Erythroblast (primary cell): ENCODE measurements at regions not wholly inside any gene's neighbourhood (a gene's known extent, or its start where the extent isn't known, plus 50 kb on each side); places are given as distances from the start of the nearest gene placed in this dataset.

ENCODE experiments used
- DNase-seq, 2 experiments: peaks; one replicate each; lab custom pipeline; 2025; lab: John Stamatoyannopoulos, UW
- GATA1 ChIP-seq: IDR thresholded peaks from 2 replicates; pipeline ENCODE4 v1.6.1; 2011; ENCODE audit warnings: low read depth, mild to moderate bottlenecking, control low read depth, low read length, moderate library complexity
- POLR2A ChIP-seq: IDR thresholded peaks from 2 replicates; pipeline ENCODE4 v1.6.1; 2011; ENCODE audit warnings: mild to moderate bottlenecking, low read length

- no peak for DNase-seq
- TF ChIP-seq POLR2A = no peak
Observed at GRCh38 chr7:52684388-52684787, 351.0 kb upstream of the POM121L12 start.

GRCh38 chr7:52682993-52683392, 352.4 kb upstream of the POM121L12 start:
- DNase-seq = no peak

DNA sequence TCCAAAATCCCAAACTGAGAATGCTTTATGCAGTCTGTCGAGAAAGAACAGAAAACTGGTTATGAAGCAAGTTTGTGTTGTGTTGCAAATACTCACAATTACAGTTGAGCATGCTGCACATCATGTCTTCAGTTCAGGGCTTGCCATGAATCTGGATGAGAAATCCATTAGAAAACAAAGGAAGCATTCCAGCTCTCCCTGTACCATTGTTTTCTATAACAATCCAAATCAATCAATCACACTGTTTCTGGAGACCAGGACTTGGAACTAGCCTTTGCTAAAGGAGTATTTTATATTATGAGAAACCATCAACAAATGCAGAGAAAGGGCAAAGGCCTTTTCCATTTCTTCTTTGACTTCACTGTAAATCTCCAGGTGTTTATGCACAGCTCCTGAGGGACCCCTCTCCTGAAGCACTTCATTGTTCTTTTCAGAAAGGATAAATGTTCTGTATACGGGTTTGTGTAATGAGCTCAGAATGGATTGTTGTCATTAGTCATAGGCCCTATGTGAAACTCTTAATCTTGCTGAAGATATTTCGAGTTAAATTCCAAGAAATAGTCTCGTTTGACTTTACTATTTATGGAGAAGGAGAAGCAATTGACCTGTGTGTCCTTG, 364.7 kb upstream of the POM121L12 start:
- TF ChIP-seq GATA1 = no peak
- TF ChIP-seq POLR2A = no peak
- DNase-seq = no peak

More at GRCh38 chr7:52682993-52683392, 352.4 kb upstream of the POM121L12 start:
- no peak for TF ChIP-seq GATA1
- no peak for TF ChIP-seq POLR2A

- DNase-seq = no peak
- TF ChIP-seq POLR2A = no peak
Observed at GRCh38 chr7:52669031-52669430, 366.4 kb upstream of the POM121L12 start.

- DNase-seq = no peak
- TF ChIP-seq POLR2A = no peak
- no peak for TF ChIP-seq GATA1
Observed at GRCh38 chr7:52668435-52668834, 367.0 kb upstream of the POM121L12 start.

DNA sequence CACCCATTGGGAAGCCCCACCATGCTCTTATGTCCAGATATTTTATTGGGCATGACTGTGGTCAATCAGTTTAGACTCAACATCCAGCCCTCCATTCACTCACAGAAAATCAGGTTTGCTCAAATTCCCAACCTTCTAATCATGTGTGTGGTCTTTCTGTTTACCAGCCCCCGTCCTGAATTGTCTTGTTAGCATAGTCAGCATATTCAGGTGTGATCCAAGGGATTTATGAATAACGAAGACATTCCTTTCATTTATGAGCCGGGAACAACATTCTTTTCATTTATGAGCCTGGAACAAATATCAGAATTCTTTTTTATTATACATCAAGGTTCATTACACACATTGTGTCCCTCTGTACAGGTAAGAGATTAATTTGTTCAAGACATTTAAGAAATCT, 376.3 kb upstream of the POM121L12 start:
- TF ChIP-seq GATA1 (no peak), POLR2A (no peak)
- DNase-seq = no peak

DNA sequence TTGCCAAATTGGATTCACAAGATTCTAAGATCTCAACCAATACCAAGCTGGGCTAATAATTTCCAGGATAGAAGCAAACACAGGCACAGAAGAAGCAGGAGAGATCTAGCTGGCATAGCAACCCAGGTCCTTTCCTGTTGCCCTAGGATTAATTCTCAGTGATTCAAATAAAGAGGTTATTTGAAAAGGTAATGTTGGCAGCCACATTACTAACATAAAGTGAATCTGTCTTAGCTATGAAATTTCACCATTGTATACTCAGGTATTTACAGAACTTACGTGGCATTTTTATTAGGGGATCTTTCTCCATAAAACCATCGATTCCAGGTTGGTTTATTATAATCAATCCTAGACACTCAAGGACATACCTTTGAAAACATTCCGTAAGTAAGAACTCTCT, 379.3 kb upstream of the POM121L12 start:
- TF ChIP-seq GATA1 = no peak
- no peak for TF ChIP-seq POLR2A
- DNase-seq = no peak

DNA sequence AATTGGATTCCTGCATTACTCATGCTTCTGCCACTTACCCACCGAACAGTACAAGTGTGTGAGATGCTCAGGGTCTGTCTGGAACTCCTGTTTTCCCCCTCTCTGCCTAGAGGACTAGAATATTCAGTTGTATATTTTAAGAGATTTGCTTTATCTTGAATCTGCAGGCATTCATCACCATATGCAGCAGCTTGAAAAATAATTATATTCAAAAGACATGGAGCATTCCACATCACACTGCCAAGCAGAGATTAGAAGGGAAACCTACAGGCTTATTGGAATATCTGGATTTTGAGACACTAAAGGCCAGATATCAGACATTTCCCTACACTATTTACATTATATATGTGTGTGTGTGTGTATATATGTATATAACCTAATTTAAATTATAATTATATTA, 382.8 kb upstream of the POM121L12 start:
- DNase-seq = no peak
- TF ChIP-seq POLR2A = no peak
- TF ChIP-seq GATA1 = no peak

- TF ChIP-seq GATA1 = no peak
- no peak for TF ChIP-seq POLR2A
- no peak for DNase-seq
Observed at GRCh38 chr7:52648872-52649271, 386.6 kb upstream of the POM121L12 start.

GRCh38 chr7:52647046-52647445, 388.4 kb upstream of the POM121L12 start:
- no peak for DNase-seq
- no peak for TF ChIP-seq POLR2A
- TF ChIP-seq GATA1 = no peak

- no peak for DNase-seq
- TF ChIP-seq GATA1 (no peak), POLR2A (no peak)
Observed at GRCh38 chr7:52639981-52640380, 395.5 kb upstream of the POM121L12 start.

DNA sequence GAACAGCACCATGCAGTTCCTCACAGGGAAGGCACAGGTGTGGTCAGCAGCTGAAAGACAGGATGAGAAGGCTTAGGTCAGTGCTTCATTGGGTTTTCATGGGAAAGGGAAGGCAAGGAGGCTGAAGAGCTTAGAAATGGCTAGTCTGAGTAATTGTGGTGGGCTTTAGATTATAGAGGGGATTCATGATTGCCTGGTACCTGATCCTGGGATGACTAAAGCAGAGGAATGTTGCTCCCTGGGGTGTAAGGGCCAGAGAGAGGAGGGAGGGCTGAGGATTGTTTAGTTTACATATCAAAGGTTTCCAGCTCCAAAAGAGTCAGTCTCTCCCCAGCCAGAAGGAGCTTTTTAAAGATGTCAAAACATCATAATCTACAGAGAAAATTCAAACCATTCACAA, 396.3 kb upstream of the POM121L12 start:
- DNase-seq = no peak
- no peak for TF ChIP-seq POLR2A

- DNase-seq = no peak
- TF ChIP-seq POLR2A (no peak), GATA1 (no peak)
Observed at GRCh38 chr7:52635021-52635420, 400.4 kb upstream of the POM121L12 start.

DNA sequence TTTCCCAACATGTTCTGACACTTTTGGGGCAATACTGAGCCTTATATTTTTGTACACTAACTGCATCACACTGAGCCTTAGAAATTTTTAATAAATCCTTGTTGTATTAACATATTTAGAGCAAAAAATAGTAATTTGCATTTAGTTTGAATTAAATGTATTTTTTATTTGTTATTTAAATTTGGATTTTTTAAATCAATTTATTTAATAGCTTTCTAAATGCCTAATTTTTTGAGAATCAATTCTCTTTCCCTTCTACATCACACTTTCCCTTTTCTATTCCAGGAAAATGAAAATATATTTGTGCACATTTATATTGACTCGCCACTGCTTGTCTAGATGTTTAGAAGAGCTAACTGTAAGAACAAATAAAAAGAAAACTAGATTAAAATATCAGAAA, 414.6 kb upstream of the POM121L12 start:
- TF ChIP-seq POLR2A (no peak), GATA1 (no peak)
- no peak for DNase-seq

DNA sequence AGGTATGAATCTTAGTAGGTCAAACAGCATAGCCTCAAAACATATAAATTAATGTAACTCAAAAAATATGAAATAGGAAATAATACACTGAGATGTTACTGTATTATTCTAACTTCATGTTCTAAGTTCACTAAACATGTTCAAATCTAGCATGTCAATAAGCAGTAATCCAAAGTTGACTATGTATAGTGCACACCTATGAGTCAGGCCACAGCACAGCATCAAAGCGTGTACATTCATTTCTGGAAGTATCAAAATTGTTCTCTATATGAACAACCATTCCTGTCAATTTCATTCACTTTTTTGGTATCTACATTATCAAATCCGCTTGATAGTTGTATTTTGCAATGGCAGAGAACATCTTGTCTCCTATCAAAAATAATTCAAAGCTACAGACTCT, 418.9 kb upstream of the POM121L12 start:
- no peak for TF ChIP-seq POLR2A
- TF ChIP-seq GATA1 = no peak
- no peak for DNase-seq
